ENCODE measurements at regions not wholly inside any gene's neighbourhood (a gene's known extent, or its start where the extent isn't known, plus 50 kb on each side); places are given as distances from the start of the nearest gene placed in this dataset.

- Histone ChIP-seq H2AFZ (no peak overlapping the region), H3K27me3 (no peaks in the 10 kb centered on the region), H3K9me3 (ENCODE audit: low read depth) (no peaks in the 10 kb centered on the region), H3K4me2 (no peak overlapping the region), H3K4me3 (no peak overlapping the region), H3K27ac (no peak overlapping the region), H3K9me2 (replicated peaks; ENCODE audit: insufficient read depth) (no peaks in the 10 kb centered on the region), H3K4me1 (ENCODE audit: insufficient read depth) (peaks cover 7% of the 10 kb centered on the region), H3K79me2 (no peaks in the 10 kb centered on the region), H3K36me3 (replicated peaks; ENCODE audit: insufficient read depth, low read depth) (no peaks in the 10 kb centered on the region), H4K20me1 (ENCODE audit: insufficient read depth, poor library complexity, severe bottlenecking) (no peaks in the 10 kb centered on the region)
- DNase-seq (ENCODE audit: low spot score): no peak
- no peak for TF ChIP-seq EZH2 (IDR thresholded peaks at IDR 0.05; ENCODE audit: borderline replicate concordance)
- TF ChIP-seq, protein P1, sequence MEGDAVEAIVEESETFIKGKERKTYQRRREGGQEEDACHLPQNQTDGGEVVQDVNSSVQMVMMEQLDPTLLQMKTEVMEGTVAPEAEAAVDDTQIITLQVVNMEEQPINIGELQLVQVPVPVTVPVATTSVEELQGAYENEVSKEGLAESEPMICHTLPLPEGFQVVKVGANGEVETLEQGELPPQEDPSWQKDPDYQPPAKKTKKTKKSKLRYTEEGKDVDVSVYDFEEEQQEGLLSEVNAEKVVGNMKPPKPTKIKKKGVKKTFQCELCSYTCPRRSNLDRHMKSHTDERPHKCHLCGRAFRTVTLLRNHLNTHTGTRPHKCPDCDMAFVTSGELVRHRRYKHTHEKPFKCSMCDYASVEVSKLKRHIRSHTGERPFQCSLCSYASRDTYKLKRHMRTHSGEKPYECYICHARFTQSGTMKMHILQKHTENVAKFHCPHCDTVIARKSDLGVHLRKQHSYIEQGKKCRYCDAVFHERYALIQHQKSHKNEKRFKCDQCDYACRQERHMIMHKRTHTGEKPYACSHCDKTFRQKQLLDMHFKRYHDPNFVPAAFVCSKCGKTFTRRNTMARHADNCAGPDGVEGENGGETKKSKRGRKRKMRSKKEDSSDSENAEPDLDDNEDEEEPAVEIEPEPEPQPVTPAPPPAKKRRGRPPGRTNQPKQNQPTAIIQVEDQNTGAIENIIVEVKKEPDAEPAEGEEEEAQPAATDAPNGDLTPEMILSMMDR (IDR thresholded peaks at IDR 0.05; ENCODE audit: poor library complexity): no peak
- WGBS (ENCODE audit: low lambda C conversion rate, missing lambda C conversion rate): 83% methylated on average over 3 of the region's 3 CpGs
Observed at GRCh38 chr5:73376618-73377170, 71.9 kb downstream of the FOXD1 start.

GRCh38 chr5:73375949-73376348, 72.6 kb downstream of the FOXD1 start:
- no peak for DNase-seq (ENCODE audit: low spot score)
- Histone ChIP-seq H3K27ac (no peak overlapping the region), H2AFZ (no peak overlapping the region), H3K9me3 (ENCODE audit: low read depth) (no peaks in the 10 kb centered on the region), H3K79me2 (no peaks in the 10 kb centered on the region), H3K27me3 (no peaks in the 10 kb centered on the region), H3K4me1 (ENCODE audit: insufficient read depth) (peaks cover 11% of the 10 kb centered on the region), H3K36me3 (replicated peaks; ENCODE audit: insufficient read depth, low read depth) (no peaks in the 10 kb centered on the region), H4K20me1 (ENCODE audit: insufficient read depth, poor library complexity, severe bottlenecking) (no peaks in the 10 kb centered on the region), H3K9me2 (replicated peaks; ENCODE audit: insufficient read depth) (no peaks in the 10 kb centered on the region), H3K4me3 (no peak overlapping the region), H3K4me2 (no peak overlapping the region)
- TF ChIP-seq, protein P1 (IDR thresholded peaks at IDR 0.05; ENCODE audit: poor library complexity): no peak
- no peak for TF ChIP-seq EZH2phosphoT487 (IDR thresholded peaks at IDR 0.05; ENCODE audit: low read depth, severe bottlenecking, unreplicated experiment)
- no peak for TF ChIP-seq EZH2 (IDR thresholded peaks at IDR 0.05; ENCODE audit: borderline replicate concordance)
- WGBS (ENCODE audit: low lambda C conversion rate, missing lambda C conversion rate): 94% methylated on average over 2 of the region's 2 CpGs

DNA sequence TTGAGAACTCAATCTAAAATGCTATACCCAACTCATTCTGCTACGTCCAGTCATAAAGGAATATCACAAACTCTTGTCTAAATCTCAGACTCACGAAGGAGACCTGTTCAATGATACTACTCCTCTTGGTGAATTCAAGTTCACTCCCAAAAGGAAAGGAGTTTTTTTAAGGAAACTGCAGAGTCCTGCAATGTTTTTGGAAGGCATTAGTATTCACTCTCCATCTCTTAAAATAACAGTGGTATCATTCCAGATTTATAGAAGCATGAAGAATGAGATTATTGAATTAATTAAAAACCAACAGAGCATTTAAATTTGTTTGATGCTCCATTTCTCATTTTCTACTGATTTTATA, 73.4 kb downstream of the FOXD1 start:
- no peak overlapping the region for H2AFZ ChIP-seq
- no peak overlapping the region for H3K4me2 ChIP-seq
- H3K9me3 ChIP-seq (ENCODE audit: low read depth): no peaks in the 10 kb centered on the region
- H3K4me1 ChIP-seq (ENCODE audit: insufficient read depth): peaks cover 19% of the 10 kb centered on the region
- H3K27ac ChIP-seq: no peak overlapping the region
- no peak overlapping the region for H3K4me3 ChIP-seq
- DNase-seq (ENCODE audit: low spot score): no peak
- H3K27me3 ChIP-seq: no peaks in the 10 kb centered on the region
- H3K36me3 ChIP-seq (replicated peaks; ENCODE audit: insufficient read depth, low read depth): no peaks in the 10 kb centered on the region
- 81% methylated on average over 2 of the region's 2 CpGs for WGBS (ENCODE audit: low lambda C conversion rate, missing lambda C conversion rate)
- H3K9me2 ChIP-seq (replicated peaks; ENCODE audit: insufficient read depth): no peaks in the 10 kb centered on the region
- TF ChIP-seq EZH2 (IDR thresholded peaks at IDR 0.05; ENCODE audit: borderline replicate concordance) (no peak), EZH2phosphoT487 (IDR thresholded peaks at IDR 0.05; ENCODE audit: low read depth, severe bottlenecking, unreplicated experiment) (no peak)
- TF ChIP-seq, protein P1 (IDR thresholded peaks at IDR 0.05; ENCODE audit: poor library complexity): no peak
- H3K79me2 ChIP-seq: no peaks in the 10 kb centered on the region
- H4K20me1 ChIP-seq (ENCODE audit: insufficient read depth, poor library complexity, severe bottlenecking): no peaks in the 10 kb centered on the region
